IPS-18a (cell line): ENCODE measurements at regions not wholly inside any gene's neighbourhood (a gene's known extent, or its start where the extent isn't known, plus 50 kb on each side); places are given as distances from the start of the nearest gene placed in this dataset.

Source experiments
- H3K27ac ChIP-seq: one replicate; pipeline ENCODE4 v1.5.1; 2013; ENCODE audit warnings: low read length
- H3K27me3 ChIP-seq: one replicate; pipeline ENCODE4 v1.6.1; 2013; ENCODE audit warnings: mild to moderate bottlenecking, low read length; ENCODE audit not compliant: control insufficient read depth, insufficient read depth
- H3K36me3 ChIP-seq: one replicate; pipeline ENCODE4 v1.6.1; 2013; ENCODE audit warnings: low read depth, low read length; ENCODE audit not compliant: control insufficient read depth
- H3K4me1 ChIP-seq: one replicate; pipeline ENCODE4 v1.6.1; 2013; ENCODE audit warnings: low read depth, low read length; ENCODE audit not compliant: control insufficient read depth
- H3K4me3 ChIP-seq: one replicate; pipeline ENCODE4 v1.5.1; 2013; ENCODE audit warnings: low read length
- H3K9ac ChIP-seq: one replicate; pipeline ENCODE4 v1.6.1; 2013; ENCODE audit warnings: mild to moderate bottlenecking, low read length, moderate library complexity
- H3K9me3 ChIP-seq: one replicate; pipeline ENCODE4 v1.6.1; 2013; ENCODE audit warnings: low read depth, low read length; ENCODE audit not compliant: control insufficient read depth

- Histone ChIP-seq H3K9me3 (no peaks in the 10 kb centered on the region), H3K36me3 (no peaks in the 10 kb centered on the region), H3K27me3 (no peaks in the 10 kb centered on the region), H3K27ac (no peak overlapping the region), H3K4me3 (no peak overlapping the region), H3K4me1 (peaks cover 16% of the 10 kb centered on the region), H3K9ac (no peak overlapping the region)
These were observed 260.7 kb downstream of the MN1 start for GRCh38 chr22:27540656-27541396.

- H3K27me3 ChIP-seq = no peaks in the 10 kb centered on the region
- H3K27ac ChIP-seq = no peak overlapping the region
- no peaks in the 10 kb centered on the region for H3K36me3 ChIP-seq
- H3K4me1 ChIP-seq = peaks cover 16% of the 10 kb centered on the region
- H3K9me3 ChIP-seq = no peaks in the 10 kb centered on the region
- H3K4me3 ChIP-seq = no peak overlapping the region
- no peak overlapping the region for H3K9ac ChIP-seq
These were observed 259.7 kb downstream of the MN1 start for GRCh38 chr22:27541836-27542235.

- no peaks in the 10 kb centered on the region for H3K36me3 ChIP-seq
- H3K27me3 ChIP-seq = no peaks in the 10 kb centered on the region
- H3K9ac ChIP-seq = no peak overlapping the region
- no peak overlapping the region for H3K4me3 ChIP-seq
- H3K9me3 ChIP-seq = no peaks in the 10 kb centered on the region
- peaks cover 16% of the 10 kb centered on the region for H3K4me1 ChIP-seq
- H3K27ac ChIP-seq = no peak overlapping the region
These were observed 259.0 kb downstream of the MN1 start for GRCh38 chr22:27542602-27543001.

- Histone ChIP-seq H3K27ac (no peak overlapping the region), H3K9me3 (no peaks in the 10 kb centered on the region), H3K4me1 (peaks cover 23% of the 10 kb centered on the region), H3K27me3 (no peaks in the 10 kb centered on the region), H3K9ac (no peak overlapping the region), H3K36me3 (no peaks in the 10 kb centered on the region), H3K4me3 (no peak overlapping the region)
These were observed 258.1 kb downstream of the MN1 start for GRCh38 chr22:27543460-27543859.

- Histone ChIP-seq H3K9me3 (no peaks in the 10 kb centered on the region), H3K36me3 (no peaks in the 10 kb centered on the region), H3K27ac (no peak overlapping the region), H3K4me1 (peaks cover 26% of the 10 kb centered on the region), H3K27me3 (no peaks in the 10 kb centered on the region), H3K9ac (no peak overlapping the region), H3K4me3 (no peak overlapping the region)
These were observed 256.5 kb downstream of the MN1 start for GRCh38 chr22:27545085-27545484.

- Histone ChIP-seq H3K4me3 (no peak overlapping the region), H3K27me3 (no peaks in the 10 kb centered on the region), H3K27ac (no peak overlapping the region), H3K9me3 (no peaks in the 10 kb centered on the region), H3K4me1 (peaks cover 20% of the 10 kb centered on the region), H3K9ac (no peak overlapping the region), H3K36me3 (no peaks in the 10 kb centered on the region)
These were observed 255.2 kb downstream of the MN1 start for GRCh38 chr22:27546157-27546935.

- Histone ChIP-seq H3K27ac (no peak overlapping the region), H3K9ac (no peak overlapping the region), H3K27me3 (no peaks in the 10 kb centered on the region)
These were observed 250.2 kb downstream of the MN1 start for GRCh38 chr22:27551402-27551801.

GRCh38 chr22:27552176-27552575, 249.4 kb downstream of the MN1 start:
- H3K4me1 ChIP-seq = peaks cover 12% of the 10 kb centered on the region
- H3K9ac ChIP-seq = no peak overlapping the region
- H3K9me3 ChIP-seq = no peaks in the 10 kb centered on the region
- no peaks in the 10 kb centered on the region for H3K27me3 ChIP-seq
- no peak overlapping the region for H3K4me3 ChIP-seq
- H3K27ac ChIP-seq = no peak overlapping the region
- H3K36me3 ChIP-seq = no peaks in the 10 kb centered on the region

More at GRCh38 chr22:27551402-27551801, 250.2 kb downstream of the MN1 start:
- Histone ChIP-seq H3K4me1 (peaks cover 11% of the 10 kb centered on the region), H3K9me3 (no peaks in the 10 kb centered on the region), H3K4me3 (no peak overlapping the region), H3K36me3 (no peaks in the 10 kb centered on the region)

GRCh38 chr22:27552863-27553262, 248.7 kb downstream of the MN1 start:
- no peaks in the 10 kb centered on the region for H3K27me3 ChIP-seq
- H3K36me3 ChIP-seq = no peaks in the 10 kb centered on the region
- H3K27ac ChIP-seq = no peak overlapping the region
- H3K4me1 ChIP-seq = peaks cover 12% of the 10 kb centered on the region
- H3K9me3 ChIP-seq = no peaks in the 10 kb centered on the region
- H3K9ac ChIP-seq = no peak overlapping the region
- no peak overlapping the region for H3K4me3 ChIP-seq

- H3K9ac ChIP-seq = no peak overlapping the region
- no peaks in the 10 kb centered on the region for H3K36me3 ChIP-seq
- no peaks in the 10 kb centered on the region for H3K27me3 ChIP-seq
- H3K4me1 ChIP-seq = peaks cover 6% of the 10 kb centered on the region
- no peaks in the 10 kb centered on the region for H3K9me3 ChIP-seq
- no peak overlapping the region for H3K4me3 ChIP-seq
- no peak overlapping the region for H3K27ac ChIP-seq
These were observed 247.3 kb downstream of the MN1 start for GRCh38 chr22:27554106-27554811.

GRCh38 chr22:27554841-27555456, 246.6 kb downstream of the MN1 start:
- Histone ChIP-seq H3K4me3 (no peak overlapping the region), H3K4me1 (peaks cover 6% of the 10 kb centered on the region), H3K36me3 (no peaks in the 10 kb centered on the region), H3K27me3 (no peaks in the 10 kb centered on the region), H3K9ac (no peak overlapping the region), H3K9me3 (no peaks in the 10 kb centered on the region), H3K27ac (no peak overlapping the region)
